ENCODE measurements at regions not wholly inside any gene's neighbourhood (a gene's known extent, or its start where the extent isn't known, plus 50 kb on each side); places are given as distances from the start of the nearest gene placed in this dataset.

GRCh38 chr2:12982149-12982584, 265.4 kb downstream of the TRIB2 start:
- H3K9me3 Mint-ChIP-seq, result no peaks in the 10 kb centered on the region
- H3K36me3 Mint-ChIP-seq (ENCODE audit: low read depth), result no peaks in the 10 kb centered on the region
- Histone ChIP-seq H3F3A (replicated peaks; ENCODE audit: low read depth) (no peaks in the 10 kb centered on the region), H3K4me3 (no peak overlapping the region), H3K36me3 (ENCODE audit: insufficient read depth) (no peaks in the 10 kb centered on the region), H2AFZ (no peak overlapping the region), H3K4me1 (ENCODE audit: insufficient read depth) (peaks cover 14% of the 10 kb centered on the region), H4K20me1 (replicated peaks; ENCODE audit: insufficient read depth) (no peaks in the 10 kb centered on the region), H3K9me2 (ENCODE audit: insufficient read depth) (no peaks in the 10 kb centered on the region), H3K27me3 (ENCODE audit: insufficient read depth) (no peaks in the 10 kb centered on the region), H3K79me2 (replicated peaks; ENCODE audit: insufficient read depth) (no peaks in the 10 kb centered on the region), H3K4me2 (no peak overlapping the region), H3K27ac (ENCODE audit: low read depth) (no peak overlapping the region)
- H3K27ac Mint-ChIP-seq, result no peak overlapping the region
- no peak overlapping the region for H3K4me3 Mint-ChIP-seq
- TF ChIP-seq, protein P1, sequence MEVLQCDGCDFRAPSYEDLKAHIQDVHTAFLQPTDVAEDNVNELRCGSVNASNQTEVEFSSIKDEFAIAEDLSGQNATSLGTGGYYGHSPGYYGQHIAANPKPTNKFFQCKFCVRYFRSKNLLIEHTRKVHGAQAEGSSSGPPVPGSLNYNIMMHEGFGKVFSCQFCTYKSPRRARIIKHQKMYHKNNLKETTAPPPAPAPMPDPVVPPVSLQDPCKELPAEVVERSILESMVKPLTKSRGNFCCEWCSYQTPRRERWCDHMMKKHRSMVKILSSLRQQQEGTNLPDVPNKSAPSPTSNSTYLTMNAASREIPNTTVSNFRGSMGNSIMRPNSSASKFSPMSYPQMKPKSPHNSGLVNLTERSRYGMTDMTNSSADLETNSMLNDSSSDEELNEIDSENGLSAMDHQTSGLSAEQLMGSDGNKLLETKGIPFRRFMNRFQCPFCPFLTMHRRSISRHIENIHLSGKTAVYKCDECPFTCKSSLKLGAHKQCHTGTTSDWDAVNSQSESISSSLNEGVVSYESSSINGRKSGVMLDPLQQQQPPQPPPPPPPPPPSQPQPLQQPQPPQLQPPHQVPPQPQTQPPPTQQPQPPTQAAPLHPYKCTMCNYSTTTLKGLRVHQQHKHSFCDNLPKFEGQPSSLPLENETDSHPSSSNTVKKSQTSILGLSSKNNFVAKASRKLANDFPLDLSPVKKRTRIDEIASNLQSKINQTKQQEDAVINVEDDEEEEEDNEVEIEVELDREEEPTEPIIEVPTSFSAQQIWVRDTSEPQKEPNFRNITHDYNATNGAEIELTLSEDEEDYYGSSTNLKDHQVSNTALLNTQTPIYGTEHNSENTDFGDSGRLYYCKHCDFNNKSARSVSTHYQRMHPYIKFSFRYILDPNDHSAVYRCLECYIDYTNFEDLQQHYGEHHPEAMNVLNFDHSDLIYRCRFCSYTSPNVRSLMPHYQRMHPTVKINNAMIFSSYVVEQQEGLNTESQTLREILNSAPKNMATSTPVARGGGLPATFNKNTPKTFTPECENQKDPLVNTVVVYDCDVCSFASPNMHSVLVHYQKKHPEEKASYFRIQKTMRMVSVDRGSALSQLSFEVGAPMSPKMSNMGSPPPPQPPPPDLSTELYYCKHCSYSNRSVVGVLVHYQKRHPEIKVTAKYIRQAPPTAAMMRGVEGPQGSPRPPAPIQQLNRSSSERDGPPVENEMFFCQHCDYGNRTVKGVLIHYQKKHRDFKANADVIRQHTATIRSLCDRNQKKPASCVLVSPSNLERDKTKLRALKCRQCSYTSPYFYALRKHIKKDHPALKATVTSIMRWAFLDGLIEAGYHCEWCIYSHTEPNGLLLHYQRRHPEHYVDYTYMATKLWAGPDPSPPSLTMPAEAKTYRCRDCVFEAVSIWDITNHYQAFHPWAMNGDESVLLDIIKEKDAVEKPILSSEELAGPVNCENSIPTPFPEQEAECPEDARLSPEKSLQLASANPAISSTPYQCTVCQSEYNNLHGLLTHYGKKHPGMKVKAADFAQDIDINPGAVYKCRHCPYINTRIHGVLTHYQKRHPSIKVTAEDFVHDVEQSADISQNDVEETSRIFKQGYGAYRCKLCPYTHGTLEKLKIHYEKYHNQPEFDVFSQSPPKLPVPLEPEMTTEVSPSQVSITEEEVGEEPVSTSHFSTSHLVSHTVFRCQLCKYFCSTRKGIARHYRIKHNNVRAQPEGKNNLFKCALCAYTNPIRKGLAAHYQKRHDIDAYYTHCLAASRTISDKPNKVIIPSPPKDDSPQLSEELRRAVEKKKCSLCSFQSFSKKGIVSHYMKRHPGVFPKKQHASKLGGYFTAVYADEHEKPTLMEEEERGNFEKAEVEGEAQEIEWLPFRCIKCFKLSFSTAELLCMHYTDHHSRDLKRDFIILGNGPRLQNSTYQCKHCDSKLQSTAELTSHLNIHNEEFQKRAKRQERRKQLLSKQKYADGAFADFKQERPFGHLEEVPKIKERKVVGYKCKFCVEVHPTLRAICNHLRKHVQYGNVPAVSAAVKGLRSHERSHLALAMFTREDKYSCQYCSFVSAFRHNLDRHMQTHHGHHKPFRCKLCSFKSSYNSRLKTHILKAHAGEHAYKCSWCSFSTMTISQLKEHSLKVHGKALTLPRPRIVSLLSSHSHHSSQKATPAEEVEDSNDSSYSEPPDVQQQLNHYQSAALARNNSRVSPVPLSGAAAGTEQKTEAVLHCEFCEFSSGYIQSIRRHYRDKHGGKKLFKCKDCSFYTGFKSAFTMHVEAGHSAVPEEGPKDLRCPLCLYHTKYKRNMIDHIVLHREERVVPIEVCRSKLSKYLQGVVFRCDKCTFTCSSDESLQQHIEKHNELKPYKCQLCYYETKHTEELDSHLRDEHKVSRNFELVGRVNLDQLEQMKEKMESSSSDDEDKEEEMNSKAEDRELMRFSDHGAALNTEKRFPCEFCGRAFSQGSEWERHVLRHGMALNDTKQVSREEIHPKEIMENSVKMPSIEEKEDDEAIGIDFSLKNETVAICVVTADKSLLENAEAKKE (CRISPR knock-in tag; IDR thresholded peaks at IDR 0.05), result no peak
- TF ChIP-seq, protein P2, sequence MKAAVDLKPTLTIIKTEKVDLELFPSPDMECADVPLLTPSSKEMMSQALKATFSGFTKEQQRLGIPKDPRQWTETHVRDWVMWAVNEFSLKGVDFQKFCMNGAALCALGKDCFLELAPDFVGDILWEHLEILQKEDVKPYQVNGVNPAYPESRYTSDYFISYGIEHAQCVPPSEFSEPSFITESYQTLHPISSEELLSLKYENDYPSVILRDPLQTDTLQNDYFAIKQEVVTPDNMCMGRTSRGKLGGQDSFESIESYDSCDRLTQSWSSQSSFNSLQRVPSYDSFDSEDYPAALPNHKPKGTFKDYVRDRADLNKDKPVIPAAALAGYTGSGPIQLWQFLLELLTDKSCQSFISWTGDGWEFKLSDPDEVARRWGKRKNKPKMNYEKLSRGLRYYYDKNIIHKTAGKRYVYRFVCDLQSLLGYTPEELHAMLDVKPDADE (IDR thresholded peaks at IDR 0.05), result no peak
- no peak for TF ChIP-seq POLR2AphosphoS5 (IDR thresholded peaks at IDR 0.05; ENCODE audit: low read depth)
- no peak for TF ChIP-seq EZH2 (IDR thresholded peaks at IDR 0.05; ENCODE audit: low read depth, unreplicated experiment)
- TF ChIP-seq JUNB (IDR thresholded peaks at IDR 0.05; ENCODE audit: unreplicated experiment), result no peak
- no peak for TF ChIP-seq STAT1 (IDR thresholded peaks at IDR 0.05; ENCODE audit: unreplicated experiment)
- no peak for TF ChIP-seq NANOG (IDR thresholded peaks at IDR 0.05; ENCODE audit: borderline replicate concordance)
- no peak for TF ChIP-seq ZNF114 (CRISPR knock-in tag; IDR thresholded peaks at IDR 0.05)
- no peak for TF ChIP-seq REST (IDR thresholded peaks at IDR 0.05; ENCODE audit: unreplicated experiment)
- no peak for TF ChIP-seq EZH2phosphoT487 (IDR thresholded peaks at IDR 0.05; ENCODE audit: unreplicated experiment)
- DNase-seq (ENCODE audit: low spot score) (no peak), ATAC-seq (no peak)
- peaks cover 14% of the 10 kb centered on the region; the same call in 2 of the 3 replicates for H3K4me1 Mint-ChIP-seq
- no peaks in the 10 kb centered on the region for H3K27me3 Mint-ChIP-seq (ENCODE audit: insufficient read depth, low read depth, poor library complexity)
